ENCODE measurements at regions not wholly inside any gene's neighbourhood (a gene's known extent, or its start where the extent isn't known, plus 50 kb on each side); places are given as distances from the start of the nearest gene placed in this dataset.

DNA sequence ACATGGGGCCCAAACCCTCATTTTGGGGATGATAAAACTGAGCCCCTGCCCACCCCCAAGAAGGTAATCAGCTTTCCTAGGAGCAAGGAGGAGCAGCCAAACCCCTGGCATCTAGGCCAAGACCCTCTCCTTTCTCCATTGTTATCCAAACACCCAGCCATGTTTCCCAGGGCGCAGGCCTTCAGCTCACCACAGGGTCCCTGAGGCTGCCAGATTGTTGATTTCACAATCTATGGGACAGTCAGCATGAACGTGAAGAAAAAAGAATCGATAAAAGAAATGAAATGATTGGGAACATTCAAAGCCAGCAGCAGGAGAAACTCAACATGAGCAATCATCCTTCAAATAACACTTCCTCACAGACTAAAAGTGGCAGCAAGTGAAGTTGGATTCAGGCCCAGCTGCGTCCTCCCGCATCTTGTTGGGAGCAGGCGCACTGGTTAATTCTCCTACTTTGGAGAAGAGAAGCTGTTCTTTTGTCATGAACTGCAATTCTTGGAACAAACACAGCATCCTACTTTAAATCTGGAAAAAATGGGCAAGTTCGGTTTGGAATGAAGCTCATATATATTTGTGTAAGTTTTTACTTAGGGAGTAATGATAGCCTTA, 241.8 kb upstream of the PRDM1 start:
- TF ChIP-seq CTCF (tag by site-specific recombination; IDR thresholded peaks at IDR 0.05) (no peak), RBAK (tag by site-specific recombination; IDR thresholded peaks at IDR 0.05) (no peak), ATF2 (tag by site-specific recombination; IDR thresholded peaks at IDR 0.05; ENCODE audit: low read depth) (no peak), SALL2 (tag by site-specific recombination; IDR thresholded peaks at IDR 0.05; ENCODE audit: borderline replicate concordance) (no peak), ZEB2 (tag by site-specific recombination; IDR thresholded peaks at IDR 0.05) (no peak), ZNF121 (tag by site-specific recombination; IDR thresholded peaks at IDR 0.05) (no peak), ZNF23 (tag by site-specific recombination; IDR thresholded peaks at IDR 0.05; ENCODE audit: borderline replicate concordance) (no peak)
- TF ChIP-seq, protein P1, sequence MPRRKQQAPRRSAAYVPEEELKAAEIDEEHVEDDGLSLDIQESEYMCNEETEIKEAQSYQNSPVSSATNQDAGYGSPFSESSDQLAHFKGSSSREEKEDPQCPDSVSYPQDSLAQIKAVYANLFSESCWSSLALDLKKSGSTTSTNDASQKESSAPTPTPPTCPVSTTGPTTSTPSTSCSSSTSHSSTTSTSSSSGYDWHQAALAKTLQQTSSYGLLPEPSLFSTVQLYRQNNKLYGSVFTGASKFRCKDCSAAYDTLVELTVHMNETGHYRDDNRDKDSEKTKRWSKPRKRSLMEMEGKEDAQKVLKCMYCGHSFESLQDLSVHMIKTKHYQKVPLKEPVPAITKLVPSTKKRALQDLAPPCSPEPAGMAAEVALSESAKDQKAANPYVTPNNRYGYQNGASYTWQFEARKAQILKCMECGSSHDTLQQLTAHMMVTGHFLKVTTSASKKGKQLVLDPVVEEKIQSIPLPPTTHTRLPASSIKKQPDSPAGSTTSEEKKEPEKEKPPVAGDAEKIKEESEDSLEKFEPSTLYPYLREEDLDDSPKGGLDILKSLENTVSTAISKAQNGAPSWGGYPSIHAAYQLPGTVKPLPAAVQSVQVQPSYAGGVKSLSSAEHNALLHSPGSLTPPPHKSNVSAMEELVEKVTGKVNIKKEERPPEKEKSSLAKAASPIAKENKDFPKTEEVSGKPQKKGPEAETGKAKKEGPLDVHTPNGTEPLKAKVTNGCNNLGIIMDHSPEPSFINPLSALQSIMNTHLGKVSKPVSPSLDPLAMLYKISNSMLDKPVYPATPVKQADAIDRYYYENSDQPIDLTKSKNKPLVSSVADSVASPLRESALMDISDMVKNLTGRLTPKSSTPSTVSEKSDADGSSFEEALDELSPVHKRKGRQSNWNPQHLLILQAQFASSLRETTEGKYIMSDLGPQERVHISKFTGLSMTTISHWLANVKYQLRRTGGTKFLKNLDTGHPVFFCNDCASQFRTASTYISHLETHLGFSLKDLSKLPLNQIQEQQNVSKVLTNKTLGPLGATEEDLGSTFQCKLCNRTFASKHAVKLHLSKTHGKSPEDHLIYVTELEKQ (tag by site-specific recombination; IDR thresholded peaks at IDR 0.05; ENCODE audit: borderline replicate concordance), result no peak
- TF ChIP-seq, protein P2, sequence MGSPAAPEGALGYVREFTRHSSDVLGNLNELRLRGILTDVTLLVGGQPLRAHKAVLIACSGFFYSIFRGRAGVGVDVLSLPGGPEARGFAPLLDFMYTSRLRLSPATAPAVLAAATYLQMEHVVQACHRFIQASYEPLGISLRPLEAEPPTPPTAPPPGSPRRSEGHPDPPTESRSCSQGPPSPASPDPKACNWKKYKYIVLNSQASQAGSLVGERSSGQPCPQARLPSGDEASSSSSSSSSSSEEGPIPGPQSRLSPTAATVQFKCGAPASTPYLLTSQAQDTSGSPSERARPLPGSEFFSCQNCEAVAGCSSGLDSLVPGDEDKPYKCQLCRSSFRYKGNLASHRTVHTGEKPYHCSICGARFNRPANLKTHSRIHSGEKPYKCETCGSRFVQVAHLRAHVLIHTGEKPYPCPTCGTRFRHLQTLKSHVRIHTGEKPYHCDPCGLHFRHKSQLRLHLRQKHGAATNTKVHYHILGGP (tag by site-specific recombination; IDR thresholded peaks at IDR 0.05), result no peak
